Neuronal stem cell (in vitro differentiated cells): ENCODE measurements at regions not wholly inside any gene's neighbourhood (a gene's known extent, or its start where the extent isn't known, plus 50 kb on each side); places are given as distances from the start of the nearest gene placed in this dataset. TPM values are rescaled to one million over a fixed set of nuclear protein-coding genes. Genes with fewer than 3 reads are reported as not detected.

Experiments used
- DNase-seq: peaks from one replicate; pipeline ENCODE4 v3.0.0-alpha.2; 2013; ENCODE audit warnings: low spot score
- H2AFZ ChIP-seq: one replicate; pipeline ENCODE4 v1.6.1; 2013; ENCODE audit warnings: mild to moderate bottlenecking, low read length, inconsistent platforms
- H2AK5ac ChIP-seq: 2 replicates; pipeline ENCODE4 v1.6.1; 2013; ENCODE audit warnings: low read depth, mild to moderate bottlenecking, inconsistent platforms, low read length, moderate library complexity, mixed read lengths
- H2BK120ac ChIP-seq: 2 replicates; pipeline ENCODE4 v1.6.1; 2013; ENCODE audit warnings: low read depth, mild to moderate bottlenecking, inconsistent platforms, low read length, moderate library complexity, mixed read lengths
- H2BK12ac ChIP-seq: one replicate; pipeline ENCODE4 v1.6.1; 2013; ENCODE audit warnings: low read length, inconsistent platforms
- H2BK15ac ChIP-seq: 2 replicates; pipeline ENCODE4 v1.6.1; 2013; ENCODE audit warnings: mild to moderate bottlenecking, low read length, inconsistent platforms, mixed read lengths
- H2BK5ac ChIP-seq: one replicate; pipeline ENCODE4 v1.6.1; 2013; ENCODE audit warnings: inconsistent platforms, mild to moderate bottlenecking, low read length, moderate library complexity
- H3K14ac ChIP-seq: one replicate; pipeline ENCODE4 v1.6.1; 2013; ENCODE audit warnings: low read length, inconsistent platforms
- H3K18ac ChIP-seq: 2 replicates; pipeline ENCODE4 v1.6.1; 2013; ENCODE audit warnings: low read length, inconsistent platforms
- H3K23ac ChIP-seq: 2 replicates; pipeline ENCODE4 v1.6.1; 2013; ENCODE audit warnings: low read depth, mild to moderate bottlenecking, mixed read lengths, low read length, inconsistent platforms; ENCODE audit not compliant: poor library complexity
- H3K27ac ChIP-seq: replicated peaks from 3 replicates; pipeline ENCODE4 v1.5.1; 2013; ENCODE audit warnings: low read length, inconsistent platforms
- H3K27me3 ChIP-seq, 3 experiments: 2 replicates each; pipeline ENCODE4 v1.6.1; 2013; ENCODE audit warnings: low read length in 3 of 3, mild to moderate bottlenecking in 2 of 3, inconsistent platforms in 1 of 3, low read depth in 1 of 3, mixed read lengths in 1 of 3, moderate library complexity in 1 of 3; ENCODE audit not compliant: control insufficient read depth in 3 of 3, insufficient read depth in 3 of 3
- H3K36me3 ChIP-seq, 2 donors: replicated peaks in 1 of 2; 2 replicates each; pipeline ENCODE4 v1.6.1; 2013; ENCODE audit warnings: low read length in 2 of 2; ENCODE audit not compliant: control insufficient read depth in 2 of 2, insufficient read depth in 2 of 2
- H3K4ac ChIP-seq: 2 replicates; pipeline ENCODE4 v1.6.1; 2013; ENCODE audit warnings: inconsistent platforms, mild to moderate bottlenecking, low read length, moderate library complexity
- H3K4me1 ChIP-seq, 2 donors: 1 replicate in 1 of 2; 2 replicates in 1 of 2; pipeline ENCODE4 v1.6.1; 2013; ENCODE audit warnings: low read length in 2 of 2, low read depth in 1 of 2; ENCODE audit not compliant: control insufficient read depth in 2 of 2, insufficient read depth in 1 of 2
- H3K4me2 ChIP-seq: one replicate; pipeline ENCODE4 v1.6.1; 2013; ENCODE audit warnings: mild to moderate bottlenecking, low read length, inconsistent platforms; ENCODE audit not compliant: insufficient read depth, poor library complexity, severe bottlenecking
- H3K4me3 ChIP-seq, 2 donors: 2 replicates each; pipeline ENCODE4 v1.5.1; 2013; ENCODE audit warnings: low read length in 2 of 2, mild to moderate bottlenecking in 2 of 2, inconsistent platforms in 1 of 2, moderate library complexity in 1 of 2
- H3K79me1 ChIP-seq: one replicate; pipeline ENCODE4 v1.6.1; 2013; ENCODE audit warnings: low read depth, mild to moderate bottlenecking, inconsistent platforms, low read length, moderate library complexity
- H3K9ac ChIP-seq: one replicate; pipeline ENCODE4 v1.6.1; 2013; ENCODE audit warnings: mild to moderate bottlenecking, low read depth, low read length, inconsistent platforms; ENCODE audit not compliant: poor library complexity
- H3K9me3 ChIP-seq, 2 donors: replicated peaks in 1 of 2; 2 replicates each; pipeline versions ENCODE3 to v1.6.1; 2013; ENCODE audit warnings: low read length in 2 of 2, mild to moderate bottlenecking in 2 of 2, inconsistent platforms in 1 of 2, low read depth in 1 of 2, mixed read lengths in 1 of 2, moderate library complexity in 1 of 2; ENCODE audit not compliant: control insufficient read depth in 2 of 2, insufficient read depth in 1 of 2
- H4K8ac ChIP-seq: one replicate; pipeline ENCODE4 v1.6.1; 2013; ENCODE audit warnings: low read depth, mild to moderate bottlenecking, inconsistent platforms, low read length, moderate library complexity
- H4K91ac ChIP-seq: one replicate; pipeline ENCODE4 v1.6.1; 2013; ENCODE audit warnings: low read length, low read depth, mild to moderate bottlenecking, inconsistent platforms; ENCODE audit not compliant: poor library complexity
- WGBS, 2 donors: extraction: QIAGEN DNeasy Blood & Tissue Kit; methylation state at CpG; one replicate each; pipeline ENCODE4 v1.1.7; 2013; ENCODE audit warnings: missing lambda C conversion rate in 2 of 2, mixed read lengths in 1 of 2; ENCODE audit not compliant: insufficient read length in 2 of 2, insufficient replicate concordance in 1 of 2; ENCODE audit errors: extremely low coverage in 2 of 2; 5-methylcytosine and 5-hydroxymethylcytosine counted together
- small RNA-seq: library from polyadenylated mRNA; stranded (forward); fragments of <200 nt; extraction: miRNeasy Mini kit (QIAGEN cat#:217004); gene quantifications from one replicate; pipeline ENCODE3, GENCODE V24; 2013; ENCODE audit not compliant: insufficient read depth

DNA sequence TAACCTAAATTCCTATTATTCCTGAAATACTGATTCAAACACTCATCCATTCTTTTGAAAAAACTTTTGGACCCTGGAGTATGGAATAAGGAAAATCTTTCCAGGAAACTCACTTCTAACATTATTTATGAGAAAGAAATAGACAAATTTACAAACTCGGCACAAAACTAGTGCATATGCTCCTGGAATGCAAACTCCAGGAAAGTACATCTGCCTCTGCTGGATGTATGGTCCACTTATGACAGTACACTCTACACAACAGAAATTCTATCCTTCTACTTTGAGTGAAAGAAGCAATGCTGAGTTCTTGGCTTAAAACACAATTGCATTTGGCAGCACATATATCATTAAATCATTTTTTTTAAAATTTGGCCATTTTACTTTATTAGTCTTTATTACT, 700.5 kb upstream of the STXBP6 start:
- H2BK5ac ChIP-seq: no peak overlapping the region
- no peaks in the 10 kb centered on the region for H3K36me3 ChIP-seq
- no peak overlapping the region for H3K4ac ChIP-seq
- H3K9me3 ChIP-seq: no peaks in the 10 kb centered on the region
- no peak overlapping the region for H2BK15ac ChIP-seq
- H2AK5ac ChIP-seq: no peak overlapping the region
- H3K27me3 ChIP-seq: no peaks in the 10 kb centered on the region
- H3K9ac ChIP-seq: no peak overlapping the region
- no peak overlapping the region for H3K18ac ChIP-seq
- no peak overlapping the region for H3K14ac ChIP-seq
- H3K4me3 ChIP-seq: no peak overlapping the region
- H2BK12ac ChIP-seq: no peak overlapping the region
- no peaks in the 10 kb centered on the region for H3K4me1 ChIP-seq
- no peak overlapping the region for H3K23ac ChIP-seq
- H4K91ac ChIP-seq: no peak overlapping the region
- H2AFZ ChIP-seq: no peak overlapping the region
- H2BK120ac ChIP-seq: no peak overlapping the region
- WGBS, 2 donors: no CpG with 5 or more reads among the region's 1 CpG
- no peak overlapping the region for H3K4me2 ChIP-seq
- no peaks in the 10 kb centered on the region for H3K79me1 ChIP-seq
- no peak overlapping the region for H3K27ac ChIP-seq
- H4K8ac ChIP-seq: no peak overlapping the region
- DNase-seq: no peak

Small RNAs in the stretch of these regions (small RNA-seq; reads per million reads assigned to genes)
- not detected for gene RF00440
